ENCODE measurements at regions not wholly inside any gene's neighbourhood (a gene's known extent, or its start where the extent isn't known, plus 50 kb on each side); places are given as distances from the start of the nearest gene placed in this dataset.

DNA sequence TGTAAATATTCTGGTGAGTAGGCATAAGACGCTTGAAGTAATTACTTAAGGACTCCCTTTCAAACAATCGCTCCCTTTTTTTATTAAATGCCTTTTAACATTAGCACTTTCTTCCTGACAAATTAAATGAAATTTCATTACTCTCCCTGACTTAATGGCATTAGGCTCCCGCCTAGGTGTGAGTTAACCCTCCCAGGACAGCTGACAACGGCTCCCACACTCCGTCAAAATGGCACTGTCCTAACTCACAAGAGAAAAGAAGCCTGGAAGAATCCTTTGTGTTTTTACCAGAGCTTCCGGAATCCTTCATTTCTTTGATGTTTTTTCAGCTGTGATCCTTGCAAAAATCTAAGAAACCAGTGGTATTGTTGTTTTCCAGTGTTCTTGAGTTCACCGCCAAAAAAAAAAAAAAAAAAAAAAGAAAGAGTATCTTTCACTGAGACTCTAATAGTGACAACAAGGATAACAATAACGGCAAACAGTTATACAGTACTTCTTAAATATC, 861.0 kb upstream of the NR2F2 start:
- no peak for DNase-seq

GRCh38 chr15:95470529-95470928, 860.0 kb upstream of the NR2F2 start:
- no peak for DNase-seq

- DNase-seq = no peak
Observed at GRCh38 chr15:95470997-95471689, 859.4 kb upstream of the NR2F2 start.

DNA sequence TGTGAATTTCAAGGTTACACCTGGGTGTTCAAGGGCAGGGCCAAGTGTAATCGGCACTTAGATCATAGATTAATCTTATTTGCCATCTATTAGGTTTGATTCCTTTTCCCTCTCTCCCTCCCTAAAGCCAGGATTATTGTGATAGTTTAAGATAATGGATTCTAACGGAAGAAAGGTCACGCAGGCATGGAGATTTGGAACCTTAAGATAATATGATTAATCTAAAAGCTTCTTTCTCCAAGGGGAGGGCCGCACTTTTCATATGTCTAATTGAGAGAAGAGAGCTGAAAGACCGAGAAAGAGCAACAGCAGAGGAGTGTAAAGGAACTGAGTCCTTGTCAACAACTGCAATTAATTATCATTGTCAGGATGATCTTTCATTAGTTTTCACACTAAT, 858.8 kb upstream of the NR2F2 start:
- DNase-seq = no peak

DNA sequence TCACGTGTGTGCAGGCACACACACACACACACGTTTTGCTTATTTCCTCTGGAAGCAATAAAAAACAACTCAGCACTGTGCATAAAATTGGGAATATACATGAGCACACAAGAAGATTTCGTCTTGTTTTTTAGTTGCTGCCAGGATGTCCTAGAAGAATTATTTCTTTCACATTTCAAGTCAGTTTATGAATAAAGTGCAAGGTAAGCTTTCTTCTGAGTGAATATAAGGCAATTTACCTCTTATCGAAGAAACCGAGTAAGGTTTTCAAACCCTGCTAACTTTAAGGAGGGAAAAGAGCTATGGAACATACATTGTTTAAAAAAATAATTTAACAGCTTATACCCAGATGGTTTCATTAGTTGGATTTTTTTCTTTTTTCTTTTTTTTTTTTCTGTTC, 855.4 kb upstream of the NR2F2 start:
- DNase-seq = no peak

DNA sequence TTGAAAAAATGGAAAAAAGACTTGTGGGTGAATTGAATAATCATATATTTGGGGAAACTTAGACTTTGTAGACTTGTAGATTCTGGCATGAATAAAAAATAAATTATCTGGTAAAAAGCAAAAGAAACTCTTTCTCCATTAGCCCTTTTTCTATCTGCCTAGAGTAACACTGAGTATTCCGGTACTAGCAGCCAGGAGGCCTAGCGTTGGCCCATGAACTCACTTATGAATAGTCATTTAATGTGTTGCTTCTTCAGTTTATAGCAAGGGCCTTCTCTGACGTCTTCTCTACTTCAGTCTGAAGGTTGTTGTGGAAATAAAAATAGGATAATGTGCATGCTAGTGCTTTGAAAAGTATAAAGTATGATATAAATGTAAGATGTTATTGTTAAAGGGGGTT, 851.2 kb upstream of the NR2F2 start:
- no peak for DNase-seq

DNA sequence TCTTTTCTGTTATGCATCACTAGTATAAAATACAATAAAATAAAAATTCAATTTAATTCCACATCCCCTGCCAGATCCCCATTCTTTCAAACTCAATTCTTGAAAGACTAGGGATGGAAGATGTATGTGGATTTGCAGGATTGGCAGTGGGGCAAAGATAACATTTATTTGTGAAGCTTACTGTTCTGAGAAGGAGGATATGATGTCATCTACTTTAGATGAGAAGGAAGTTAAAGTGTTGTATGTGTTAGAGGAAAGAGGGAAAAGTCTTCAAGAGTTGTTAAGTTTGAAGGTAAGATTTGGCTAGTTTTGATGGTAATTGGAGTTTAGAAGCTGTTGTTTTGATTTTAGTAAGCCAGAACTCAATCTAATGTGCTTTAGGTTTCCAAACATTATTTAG, 845.1 kb upstream of the NR2F2 start:
- DNase-seq = no peak

DNA sequence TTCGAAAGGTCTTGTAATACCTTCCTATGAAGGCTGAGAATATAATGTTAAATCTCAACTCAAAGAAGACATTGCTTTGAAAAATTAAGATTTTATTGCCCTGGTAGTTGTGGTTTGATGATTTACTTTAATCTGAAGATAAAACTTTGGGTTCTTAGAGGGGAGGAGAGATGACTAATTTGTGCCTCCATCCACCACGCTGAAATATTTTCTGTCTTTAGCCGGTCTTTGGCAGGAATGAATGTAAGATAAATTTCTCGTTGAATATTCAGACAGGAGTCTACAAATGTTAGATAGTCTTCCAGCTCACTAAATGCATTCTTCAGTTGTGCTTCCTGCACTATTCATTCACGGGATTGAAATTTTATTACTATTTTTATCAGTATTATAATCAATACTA, 844.3 kb upstream of the NR2F2 start:
- DNase-seq = no peak

DNA sequence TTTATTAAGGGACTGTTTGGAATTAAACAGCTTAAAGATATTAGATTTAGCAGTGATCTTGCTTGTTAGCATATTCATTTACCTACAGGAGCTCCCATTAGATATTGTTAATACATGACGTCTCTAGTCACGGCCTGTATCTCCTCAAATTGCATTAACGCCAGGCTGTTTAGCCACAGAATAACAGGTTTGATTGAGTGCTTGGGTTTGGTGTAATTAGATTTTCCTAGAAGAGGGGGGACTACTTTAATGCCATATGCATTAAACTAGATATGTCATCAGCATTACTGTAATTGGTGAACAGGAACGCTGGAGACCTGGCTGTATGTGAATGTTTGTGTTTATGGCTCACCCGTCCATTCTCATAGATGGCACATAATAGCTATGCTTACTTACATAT, 841.4 kb upstream of the NR2F2 start:
- DNase-seq = no peak

- no peak for DNase-seq
Observed at GRCh38 chr15:95492388-95493070, 838.0 kb upstream of the NR2F2 start.

DNA sequence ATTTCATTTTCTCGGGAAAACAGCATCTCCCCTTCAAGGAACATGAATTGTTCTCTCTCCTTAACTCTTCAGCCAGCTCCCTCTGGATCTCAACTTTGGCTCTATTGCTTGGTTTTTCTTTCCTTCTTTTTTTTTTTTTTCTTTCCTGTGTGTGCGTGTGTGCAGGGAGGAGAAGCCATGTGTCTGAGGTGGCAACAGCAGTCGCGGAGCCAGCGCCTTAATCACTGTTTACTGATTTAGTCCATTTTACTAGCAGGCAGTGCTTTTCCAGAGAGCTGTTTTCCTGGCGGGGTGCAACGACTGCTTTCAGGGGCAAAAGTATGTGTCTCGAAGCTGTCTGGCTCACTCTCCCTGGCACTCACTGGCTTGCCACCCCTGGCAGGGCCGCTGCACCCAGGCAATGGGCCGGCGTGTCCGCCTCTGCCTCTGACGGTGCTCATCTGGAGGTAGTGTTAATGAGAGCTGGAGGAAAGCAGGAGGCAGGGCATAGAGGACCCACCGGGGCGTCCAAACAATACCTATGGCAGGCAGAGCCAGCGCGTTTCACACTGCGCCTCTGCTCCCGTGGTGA, 835.4 kb upstream of the NR2F2 start:
- DNase-seq = no peak

DNA sequence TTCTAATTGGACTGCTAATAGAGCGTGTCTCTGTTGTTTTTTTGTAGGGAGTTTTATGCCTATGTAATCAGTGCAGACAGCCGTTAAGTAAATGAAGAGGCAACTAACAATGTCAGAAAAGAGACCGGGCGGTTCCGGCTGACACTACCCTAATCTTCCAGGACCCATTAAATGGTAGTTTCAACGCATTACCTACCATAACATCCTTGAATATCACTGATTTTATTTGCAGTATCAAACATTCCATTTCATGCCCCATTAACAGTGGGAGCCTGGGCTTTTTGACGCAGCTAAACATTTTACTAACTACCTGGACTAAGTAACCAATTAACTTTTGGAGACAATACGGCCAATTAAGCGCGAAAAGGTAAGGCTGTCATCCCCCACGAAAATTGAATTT, 832.9 kb upstream of the NR2F2 start:
- DNase-seq = no peak

GRCh38 chr15:95498961-95499360, 831.5 kb upstream of the NR2F2 start:
- no peak for DNase-seq

- DNase-seq = no peak
Observed at GRCh38 chr15:95499397-95499796, 831.1 kb upstream of the NR2F2 start.

DNA sequence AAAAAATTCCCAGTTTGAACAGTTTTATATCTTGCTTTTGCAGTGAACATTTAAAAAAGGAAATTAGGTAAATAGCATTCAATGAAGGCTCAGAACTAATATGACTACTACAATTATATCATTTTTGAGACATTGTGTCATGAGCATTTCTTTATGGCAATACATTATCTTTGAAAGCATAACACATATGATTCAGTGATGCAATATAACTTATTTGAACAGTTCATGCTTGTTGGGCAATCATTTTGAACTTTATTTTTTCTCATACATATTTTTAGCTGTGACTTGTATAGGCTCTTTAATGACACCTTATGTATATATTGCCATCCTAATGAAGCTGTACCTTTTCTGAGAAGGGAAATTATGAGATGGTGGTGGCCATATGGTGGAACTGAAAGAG, 828.6 kb upstream of the NR2F2 start:
- DNase-seq = no peak

DNA sequence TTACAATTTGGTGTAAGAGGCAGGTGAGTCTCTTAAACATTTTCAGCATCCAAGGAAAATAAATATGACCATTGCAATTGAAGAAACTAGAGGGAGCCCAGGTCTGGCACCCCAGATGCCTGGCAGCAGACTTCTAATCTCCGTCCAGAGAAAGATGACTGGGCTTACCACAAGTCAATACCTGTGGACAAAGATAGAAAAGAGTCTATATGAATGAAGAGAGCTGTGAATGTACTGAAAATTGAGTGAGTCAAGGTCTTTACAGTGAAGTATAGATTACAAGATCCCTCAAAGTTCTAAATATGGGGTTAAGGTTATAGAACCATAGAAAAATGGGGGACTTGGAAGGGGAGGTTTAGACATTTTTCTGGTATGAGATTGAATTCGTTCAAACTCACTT, 827.4 kb upstream of the NR2F2 start:
- no peak for DNase-seq

DNA sequence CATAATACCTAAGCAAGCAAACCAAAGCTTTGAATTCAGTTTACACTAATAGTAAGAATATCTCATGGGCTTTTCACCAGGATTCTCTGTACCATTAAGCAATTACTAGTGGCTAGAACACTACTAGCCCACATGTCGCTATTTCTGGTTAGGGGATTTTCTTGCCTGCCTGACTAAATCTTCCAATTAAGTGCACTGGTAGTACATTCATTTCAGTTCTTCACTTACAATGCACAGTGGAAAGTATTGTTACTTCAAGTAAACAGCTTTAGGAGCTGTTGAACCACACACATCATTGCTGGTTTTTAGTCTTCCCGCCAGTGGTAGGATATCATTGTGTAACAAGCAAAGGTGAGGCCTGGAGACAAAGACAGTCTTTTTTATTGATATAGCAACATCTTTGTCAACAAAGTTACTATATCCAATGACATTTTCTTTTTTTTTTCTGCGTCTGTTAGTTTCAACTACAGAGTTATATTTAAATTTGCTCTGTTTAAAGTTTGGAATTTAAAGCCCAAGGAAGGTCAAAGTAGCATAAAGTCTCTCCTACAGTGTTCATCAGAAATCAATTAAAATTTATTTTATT, 826.8 kb upstream of the NR2F2 start:
- no peak for DNase-seq

- no peak for DNase-seq
Observed at GRCh38 chr15:95511671-95512070, 818.8 kb upstream of the NR2F2 start.

DNA sequence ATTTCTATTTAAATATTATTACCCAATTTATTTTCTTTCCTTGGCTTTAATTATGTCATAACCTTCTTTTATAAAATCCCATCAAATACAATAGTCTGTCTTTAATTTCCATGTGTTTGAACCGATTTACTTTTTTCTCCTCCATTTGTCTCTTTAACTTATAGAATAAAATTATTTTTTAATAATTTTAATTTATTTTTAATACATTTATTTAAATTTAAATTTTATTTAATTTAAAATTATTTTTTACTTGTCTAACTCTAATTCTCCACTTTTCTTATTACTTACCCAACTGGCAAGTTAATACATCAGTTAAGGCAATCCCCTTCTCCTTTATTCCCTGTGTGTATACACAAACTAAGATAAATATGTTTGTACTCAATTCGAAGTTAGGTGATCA, 817.6 kb upstream of the NR2F2 start:
- DNase-seq = no peak

DNA sequence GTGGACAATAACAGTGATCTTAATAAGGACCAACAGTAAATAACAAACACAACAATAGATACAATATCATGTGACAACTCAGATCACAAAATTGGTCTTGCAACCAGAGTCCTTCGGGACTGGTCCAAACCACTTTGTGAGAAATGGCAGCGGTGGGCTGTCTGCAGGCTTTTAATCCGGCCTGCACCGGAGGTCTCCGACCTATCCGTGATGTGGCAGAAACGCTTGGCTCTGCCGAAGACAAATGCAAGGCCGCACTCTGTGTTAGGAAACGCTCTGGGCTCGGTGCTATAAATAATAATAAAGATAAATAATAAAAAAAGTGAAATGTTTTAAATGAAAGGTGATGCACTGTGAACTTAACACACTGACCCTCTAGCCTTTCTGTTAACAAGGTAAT, 810.6 kb upstream of the NR2F2 start:
- DNase-seq = no peak

- DNase-seq = no peak
Observed at GRCh38 chr15:95520511-95520910, 810.0 kb upstream of the NR2F2 start.

DNA sequence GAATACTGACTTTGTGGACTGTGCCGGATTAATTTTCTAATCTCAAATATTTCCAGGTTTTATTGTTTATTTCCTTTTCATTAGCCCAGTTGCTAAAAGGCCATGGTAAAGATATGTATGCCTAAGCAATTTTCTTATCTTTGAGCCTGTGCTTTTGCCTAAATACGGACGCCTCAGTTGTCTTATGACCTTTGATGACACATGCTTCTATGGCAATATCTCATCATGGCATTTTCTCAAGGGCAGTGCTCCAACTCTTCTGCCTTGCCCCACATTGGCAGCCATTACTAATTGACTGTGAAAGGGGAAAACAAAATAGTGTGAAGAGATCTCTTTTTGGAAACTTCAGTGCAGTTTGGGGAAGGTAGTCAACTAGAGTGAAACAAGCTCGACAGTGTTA, 809.6 kb upstream of the NR2F2 start:
- no peak for DNase-seq

GRCh38 chr15:95522533-95522932, 808.0 kb upstream of the NR2F2 start:
- no peak for DNase-seq

DNA sequence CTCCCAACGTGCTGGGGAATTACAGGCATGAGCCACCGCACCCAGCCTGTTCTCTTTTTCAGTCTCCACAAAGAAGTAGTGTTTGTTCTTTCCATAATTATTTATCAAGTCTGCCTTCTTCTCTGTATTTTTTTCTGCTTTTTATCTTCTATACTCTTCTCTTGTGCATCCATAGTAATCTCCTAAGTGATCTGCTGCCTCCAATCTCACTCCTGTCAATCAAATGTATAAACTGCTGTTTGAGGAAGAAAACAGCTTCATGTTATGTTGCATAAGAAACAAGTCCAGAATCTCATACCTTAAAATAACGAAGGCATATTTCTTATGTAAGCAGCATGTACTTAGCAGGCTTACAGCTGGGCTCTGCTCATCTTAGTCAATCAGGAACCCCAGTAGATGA, 801.6 kb upstream of the NR2F2 start:
- DNase-seq = no peak
